ENCODE measurements at regions not wholly inside any gene's neighbourhood (a gene's known extent, or its start where the extent isn't known, plus 50 kb on each side); places are given as distances from the start of the nearest gene placed in this dataset.

GRCh38 chr4:115906428-115906827, 793.0 kb upstream of the NDST4 start:
- DNase-seq = no peak
- Histone ChIP-seq H2BK15ac (ENCODE audit: low read depth, poor library complexity, severe bottlenecking) (no peak overlapping the region), H3K36me3 (ENCODE audit: control insufficient read depth in 1 of 2, insufficient read depth in 2 of 2, low read depth in 1 of 2, low read length in 2 of 2) (no peaks in the 10 kb centered on the region), H3K18ac (ENCODE audit: low read depth in 1 of 2, low read length in 2 of 2) (no peak overlapping the region), H2AK5ac (ENCODE audit: low read length, severe bottlenecking) (no peak overlapping the region), H2BK5ac (ENCODE audit: low read depth, low read length, poor library complexity, severe bottlenecking) (no peak overlapping the region), H3K79me1 (replicated peaks; ENCODE audit: low read length, poor library complexity, severe bottlenecking) (no peaks in the 10 kb centered on the region), H3K4me2 (ENCODE audit: low read length, poor library complexity, severe bottlenecking) (no peak overlapping the region), H4K91ac (ENCODE audit: low read length) (no peak overlapping the region), H3K4me3 (ENCODE audit: insufficient read depth in 1 of 2, low read depth in 1 of 2, low read length in 2 of 2) (no peak overlapping the region), H3K9ac (ENCODE audit: low read length) (no peak overlapping the region), H2BK12ac (ENCODE audit: low read length in 2 of 2) (no peak overlapping the region), H2BK120ac (ENCODE audit: low read depth, low read length) (no peak overlapping the region), H3K27ac (ENCODE audit: low read length, poor library complexity, severe bottlenecking) (no peak overlapping the region), H3K14ac (ENCODE audit: low read length in 2 of 2) (no peak overlapping the region), H4K8ac (ENCODE audit: low read length) (no peak overlapping the region), H3K27me3 (ENCODE audit: control insufficient read depth in 1 of 2, insufficient read depth in 1 of 2, low read length in 2 of 2) (no peaks in the 10 kb centered on the region), H2AFZ (ENCODE audit: low read depth, low read length) (no peak overlapping the region), H3K4me1 (ENCODE audit: control insufficient read depth, insufficient read depth, low read depth, low read length) (no peaks in the 10 kb centered on the region), H3K9me3 (ENCODE audit: control insufficient read depth, low read length) (peaks cover 3% of the 10 kb centered on the region), H3K23ac (ENCODE audit: low read length in 2 of 2) (no peak overlapping the region), H3K4ac (ENCODE audit: low read depth in 1 of 2, low read length in 2 of 2) (no peak overlapping the region)
- 92% methylated on average over 1 of the region's 2 CpGs for WGBS

- Histone ChIP-seq H4K8ac (ENCODE audit: low read length) (no peak overlapping the region), H3K14ac (ENCODE audit: low read length in 2 of 2) (no peak overlapping the region), H3K4me3 (ENCODE audit: insufficient read depth in 1 of 2, low read depth in 1 of 2, low read length in 2 of 2) (no peak overlapping the region), H3K4ac (ENCODE audit: low read depth in 1 of 2, low read length in 2 of 2) (no peak overlapping the region), H3K23ac (ENCODE audit: low read length in 2 of 2) (no peak overlapping the region), H2AK5ac (ENCODE audit: low read length, severe bottlenecking) (no peak overlapping the region), H2AFZ (ENCODE audit: low read depth, low read length) (no peak overlapping the region), H2BK120ac (ENCODE audit: low read depth, low read length) (no peak overlapping the region), H3K18ac (ENCODE audit: low read depth in 1 of 2, low read length in 2 of 2) (no peak overlapping the region), H2BK12ac (ENCODE audit: low read length in 2 of 2) (no peak overlapping the region), H3K79me1 (replicated peaks; ENCODE audit: low read length, poor library complexity, severe bottlenecking) (no peaks in the 10 kb centered on the region), H2BK15ac (ENCODE audit: low read depth, poor library complexity, severe bottlenecking) (no peak overlapping the region), H4K91ac (ENCODE audit: low read length) (no peak overlapping the region), H2BK5ac (ENCODE audit: low read depth, low read length, poor library complexity, severe bottlenecking) (no peak overlapping the region), H3K27ac (ENCODE audit: low read length, poor library complexity, severe bottlenecking) (no peak overlapping the region), H3K4me1 (ENCODE audit: control insufficient read depth, insufficient read depth, low read depth, low read length) (no peaks in the 10 kb centered on the region), H3K27me3 (ENCODE audit: control insufficient read depth in 1 of 2, insufficient read depth in 1 of 2, low read length in 2 of 2) (no peaks in the 10 kb centered on the region), H3K4me2 (ENCODE audit: low read length, poor library complexity, severe bottlenecking) (no peak overlapping the region), H3K9ac (ENCODE audit: low read length) (no peak overlapping the region), H3K36me3 (ENCODE audit: control insufficient read depth in 1 of 2, insufficient read depth in 2 of 2, low read depth in 1 of 2, low read length in 2 of 2) (no peaks in the 10 kb centered on the region), H3K9me3 (ENCODE audit: control insufficient read depth, low read length) (no peaks in the 10 kb centered on the region)
- DNase-seq = no peak
- no CpG with 5 or more reads among the region's 1 CpG for WGBS
Observed at GRCh38 chr4:115883847-115884246, 770.4 kb upstream of the NDST4 start.

- H2BK120ac ChIP-seq (ENCODE audit: low read depth, low read length) = no peak overlapping the region
- H3K27me3 ChIP-seq (ENCODE audit: control insufficient read depth in 1 of 2, insufficient read depth in 1 of 2, low read length in 2 of 2) = no peaks in the 10 kb centered on the region
- no peak overlapping the region for H2BK5ac ChIP-seq (ENCODE audit: low read depth, low read length, poor library complexity, severe bottlenecking)
- no peak overlapping the region for H4K91ac ChIP-seq (ENCODE audit: low read length)
- H3K4me2 ChIP-seq (ENCODE audit: low read length, poor library complexity, severe bottlenecking) = no peak overlapping the region
- 100% methylated on average over 1 of the region's 1 CpG for WGBS
- H3K18ac ChIP-seq (ENCODE audit: low read depth in 1 of 2, low read length in 2 of 2) = no peak overlapping the region
- no peak overlapping the region for H2AK5ac ChIP-seq (ENCODE audit: low read length, severe bottlenecking)
- H2BK15ac ChIP-seq (ENCODE audit: low read depth, poor library complexity, severe bottlenecking) = no peak overlapping the region
- no peaks in the 10 kb centered on the region for H3K79me1 ChIP-seq (replicated peaks; ENCODE audit: low read length, poor library complexity, severe bottlenecking)
- no peak overlapping the region for H3K27ac ChIP-seq (ENCODE audit: low read length, poor library complexity, severe bottlenecking)
- no peak overlapping the region for H3K4ac ChIP-seq (ENCODE audit: low read depth in 1 of 2, low read length in 2 of 2)
- H3K4me3 ChIP-seq (ENCODE audit: insufficient read depth in 1 of 2, low read depth in 1 of 2, low read length in 2 of 2) = no peak overlapping the region
- no peak overlapping the region for H2AFZ ChIP-seq (ENCODE audit: low read depth, low read length)
- no peaks in the 10 kb centered on the region for H3K36me3 ChIP-seq (ENCODE audit: control insufficient read depth in 1 of 2, insufficient read depth in 2 of 2, low read depth in 1 of 2, low read length in 2 of 2)
- no peak overlapping the region for H3K23ac ChIP-seq (ENCODE audit: low read length in 2 of 2)
- H3K9me3 ChIP-seq (ENCODE audit: control insufficient read depth, low read length) = no peaks in the 10 kb centered on the region
- DNase-seq = no peak
- H3K14ac ChIP-seq (ENCODE audit: low read length in 2 of 2) = no peak overlapping the region
- no peak overlapping the region for H3K9ac ChIP-seq (ENCODE audit: low read length)
- H3K4me1 ChIP-seq (ENCODE audit: control insufficient read depth, insufficient read depth, low read depth, low read length) = no peaks in the 10 kb centered on the region
- H4K8ac ChIP-seq (ENCODE audit: low read length) = no peak overlapping the region
- H2BK12ac ChIP-seq (ENCODE audit: low read length in 2 of 2) = no peak overlapping the region
Observed at GRCh38 chr4:115883231-115883630, 769.8 kb upstream of the NDST4 start.

- Histone ChIP-seq H3K27me3 (ENCODE audit: control insufficient read depth in 1 of 2, insufficient read depth in 1 of 2, low read length in 2 of 2) (no peaks in the 10 kb centered on the region), H2AFZ (ENCODE audit: low read depth, low read length) (no peak overlapping the region), H3K4me1 (ENCODE audit: control insufficient read depth, insufficient read depth, low read depth, low read length) (no peaks in the 10 kb centered on the region), H3K9ac (ENCODE audit: low read length) (no peak overlapping the region), H2BK15ac (ENCODE audit: low read depth, poor library complexity, severe bottlenecking) (peak overlapping the region; percentile 69), H3K36me3 (ENCODE audit: control insufficient read depth in 1 of 2, insufficient read depth in 2 of 2, low read depth in 1 of 2, low read length in 2 of 2) (no peaks in the 10 kb centered on the region), H2AK5ac (ENCODE audit: low read length, severe bottlenecking) (no peak overlapping the region), H3K4me2 (ENCODE audit: low read length, poor library complexity, severe bottlenecking) (no peak overlapping the region), H2BK120ac (ENCODE audit: low read depth, low read length) (no peak overlapping the region), H3K23ac (ENCODE audit: low read length in 2 of 2) (no peak overlapping the region), H4K91ac (ENCODE audit: low read length) (no peak overlapping the region), H3K9me3 (ENCODE audit: control insufficient read depth, low read length) (no peaks in the 10 kb centered on the region), H3K4ac (ENCODE audit: low read depth in 1 of 2, low read length in 2 of 2) (no peak overlapping the region), H3K14ac (ENCODE audit: low read length in 2 of 2) (no peak overlapping the region), H3K18ac (ENCODE audit: low read depth in 1 of 2, low read length in 2 of 2) (no peak overlapping the region), H3K27ac (ENCODE audit: low read length, poor library complexity, severe bottlenecking) (no peak overlapping the region), H3K4me3 (ENCODE audit: insufficient read depth in 1 of 2, low read depth in 1 of 2, low read length in 2 of 2) (no peak overlapping the region), H4K8ac (ENCODE audit: low read length) (no peak overlapping the region), H3K79me1 (replicated peaks; ENCODE audit: low read length, poor library complexity, severe bottlenecking) (no peaks in the 10 kb centered on the region), H2BK5ac (ENCODE audit: low read depth, low read length, poor library complexity, severe bottlenecking) (no peak overlapping the region), H2BK12ac (ENCODE audit: low read length in 2 of 2) (no peak overlapping the region)
- WGBS = 100% methylated on average over 2 of the region's 2 CpGs
- no peak for DNase-seq
Observed at GRCh38 chr4:115873048-115873447, 759.6 kb upstream of the NDST4 start.
